ENCODE measurements at regions not wholly inside any gene's neighbourhood (a gene's known extent, or its start where the extent isn't known, plus 50 kb on each side); places are given as distances from the start of the nearest gene placed in this dataset.

DNA sequence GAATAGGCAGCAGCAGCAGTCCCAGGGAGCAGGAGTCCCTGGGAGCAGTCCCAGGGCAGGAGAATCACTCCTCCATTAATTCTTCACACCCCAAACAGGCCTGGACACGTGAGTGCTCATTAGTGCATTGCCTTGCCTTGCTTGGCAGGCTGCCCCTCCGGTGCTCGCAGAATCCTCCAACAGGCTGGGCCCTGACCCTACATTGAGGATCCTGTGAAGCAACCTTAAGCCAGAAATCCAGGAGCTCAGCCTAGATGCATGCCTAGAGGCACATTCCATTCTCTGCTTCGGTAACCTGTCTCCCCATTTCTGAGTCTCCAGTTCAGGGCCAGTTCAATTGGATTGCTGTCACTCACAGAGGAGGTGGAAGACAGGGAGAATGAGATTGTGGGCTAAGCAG, 97.4 kb upstream of the LRATD1 start:
- H3K27ac ChIP-seq = no peak overlapping the region
- no peak overlapping the region for H3K4me2 ChIP-seq
- H3K9me3 ChIP-seq = 0 out of 3 replicates have a peak, but pooled peaks cover 5% of the 10 kb centered on the region
- TF ChIP-seq SMC3 (IDR thresholded peaks at IDR 0.05) (no peak), HOXB13 (CRISPR knock-in tag; IDR thresholded peaks at IDR 0.05; ENCODE audit: low read depth) (no peak), ZFP36 (IDR thresholded peaks at IDR 0.05; ENCODE audit: borderline replicate concordance, partially characterized antibody) (no peak), GATA3 (IDR thresholded peaks at IDR 0.05; ENCODE audit: borderline replicate concordance) (no peak), HDAC2 (IDR thresholded peaks at IDR 0.05) (no peak), EHF (CRISPR knock-in tag; IDR thresholded peaks at IDR 0.05) (no peak), FOSB (CRISPR knock-in tag; IDR thresholded peaks at IDR 0.05) (no peak), NR3C1 (IDR thresholded peaks at IDR 0.05) (no peak), KDM1A (IDR thresholded peaks at IDR 0.05; ENCODE audit: low read depth) (no peak), CBX8 (IDR thresholded peaks at IDR 0.05) (no peak), FOSL2 (IDR thresholded peaks at IDR 0.05) (no peak), FOSL2 (CRISPR knock-in tag; IDR thresholded peaks at IDR 0.05) (no peak), NFE2L2 (conservative IDR thresholded peaks at IDR 0.05; ENCODE audit: low read length) (no peak), MYC (IDR thresholded peaks at IDR 0.05; ENCODE audit: borderline replicate concordance, low read length) (no peak), PHF8 (IDR thresholded peaks at IDR 0.05; ENCODE audit: borderline replicate concordance, low read depth) (no peak), RNF2 (IDR thresholded peaks at IDR 0.05; ENCODE audit: borderline replicate concordance, low read depth) (no peak)
- TF ChIP-seq, protein P1, sequence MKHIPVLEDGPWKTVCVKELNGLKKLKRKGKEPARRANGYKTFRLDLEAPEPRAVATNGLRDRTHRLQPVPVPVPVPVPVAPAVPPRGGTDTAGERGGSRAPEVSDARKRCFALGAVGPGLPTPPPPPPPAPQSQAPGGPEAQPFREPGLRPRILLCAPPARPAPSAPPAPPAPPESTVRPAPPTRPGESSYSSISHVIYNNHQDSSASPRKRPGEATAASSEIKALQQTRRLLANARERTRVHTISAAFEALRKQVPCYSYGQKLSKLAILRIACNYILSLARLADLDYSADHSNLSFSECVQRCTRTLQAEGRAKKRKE (CRISPR knock-in tag; IDR thresholded peaks at IDR 0.05; ENCODE audit: low read depth) = no peak
- TF ChIP-seq, protein P2, sequence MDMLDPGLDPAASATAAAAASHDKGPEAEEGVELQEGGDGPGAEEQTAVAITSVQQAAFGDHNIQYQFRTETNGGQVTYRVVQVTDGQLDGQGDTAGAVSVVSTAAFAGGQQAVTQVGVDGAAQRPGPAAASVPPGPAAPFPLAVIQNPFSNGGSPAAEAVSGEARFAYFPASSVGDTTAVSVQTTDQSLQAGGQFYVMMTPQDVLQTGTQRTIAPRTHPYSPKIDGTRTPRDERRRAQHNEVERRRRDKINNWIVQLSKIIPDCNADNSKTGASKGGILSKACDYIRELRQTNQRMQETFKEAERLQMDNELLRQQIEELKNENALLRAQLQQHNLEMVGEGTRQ (IDR thresholded peaks at IDR 0.05) = no peak
- TF ChIP-seq, protein P3, sequence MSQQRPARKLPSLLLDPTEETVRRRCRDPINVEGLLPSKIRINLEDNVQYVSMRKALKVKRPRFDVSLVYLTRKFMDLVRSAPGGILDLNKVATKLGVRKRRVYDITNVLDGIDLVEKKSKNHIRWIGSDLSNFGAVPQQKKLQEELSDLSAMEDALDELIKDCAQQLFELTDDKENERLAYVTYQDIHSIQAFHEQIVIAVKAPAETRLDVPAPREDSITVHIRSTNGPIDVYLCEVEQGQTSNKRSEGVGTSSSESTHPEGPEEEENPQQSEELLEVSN (IDR thresholded peaks at IDR 0.05; ENCODE audit: borderline replicate concordance, low read depth) = no peak
- no peak for FAIRE-seq
- ChIA-PET POLR2A (no interaction called here), CTCF (no interaction called here)
- ATAC-seq = no peak
- WGBS (ENCODE audit: missing lambda C conversion rate) = 0% methylated on average over 4 of the region's 4 CpGs
- DNase-seq (ENCODE audit: low read depth in 1 of 2, low spot score in 1 of 2) = no peak
- H3K4me1 ChIP-seq = no peaks in the 10 kb centered on the region
- H3K4me3 ChIP-seq = no peak overlapping the region

DNA sequence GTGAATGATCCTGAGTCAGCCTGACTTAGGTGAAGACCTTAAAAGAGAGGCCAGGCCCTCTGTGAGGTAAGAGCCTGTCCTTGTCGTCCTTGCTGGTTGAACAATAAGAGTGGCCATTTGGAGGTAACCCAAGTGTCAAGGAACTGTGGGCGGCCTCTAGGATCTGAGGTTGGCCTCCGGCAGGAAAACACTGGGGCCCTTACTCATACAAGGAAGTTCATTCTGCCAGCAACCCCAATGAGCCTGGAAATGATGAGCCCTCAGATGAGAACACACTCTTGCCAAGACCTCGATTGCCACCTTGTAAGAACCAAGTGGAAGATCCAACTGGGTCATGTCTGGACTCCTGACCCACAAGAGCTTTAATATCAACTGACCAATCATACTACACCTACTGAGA, 95.5 kb upstream of the LRATD1 start:
- no peaks in the 10 kb centered on the region for H3K4me1 ChIP-seq
- POLR2A ChIA-PET = no interaction called here
- H3K9me3 ChIP-seq = 0 out of 3 replicates have a peak, but pooled peaks cover 5% of the 10 kb centered on the region
- CTCF ChIA-PET = no interaction called here
- 21% methylated on average over 4 of the region's 4 CpGs for WGBS (ENCODE audit: missing lambda C conversion rate)
- H3K4me3 ChIP-seq = no peak overlapping the region
- no peak overlapping the region for H3K4me2 ChIP-seq
- DNase-seq (ENCODE audit: low read depth in 1 of 2, low spot score in 1 of 2) (no peak), FAIRE-seq (no peak), ATAC-seq (no peak)
- H3K27ac ChIP-seq = no peak overlapping the region
- no peak for TF ChIP-seq MAFK (IDR thresholded peaks at IDR 0.05; ENCODE audit: partially characterized antibody)
- TF ChIP-seq ZC3H11A (IDR thresholded peaks at IDR 0.05) = no peak
- no peak for TF ChIP-seq SMC3 (IDR thresholded peaks at IDR 0.05)
- no peak for TF ChIP-seq SREBF2 (IDR thresholded peaks at IDR 0.05)
- TF ChIP-seq POLR2AphosphoS2 (conservative IDR thresholded peaks at IDR 0.05; ENCODE audit: low read length) = no peak
- TF ChIP-seq CBX2 (IDR thresholded peaks at IDR 0.05; ENCODE audit: borderline replicate concordance, low read depth) = no peak
- TF ChIP-seq MYC (IDR thresholded peaks at IDR 0.05; ENCODE audit: borderline replicate concordance, low read length) = no peak
- TF ChIP-seq, protein P4, sequence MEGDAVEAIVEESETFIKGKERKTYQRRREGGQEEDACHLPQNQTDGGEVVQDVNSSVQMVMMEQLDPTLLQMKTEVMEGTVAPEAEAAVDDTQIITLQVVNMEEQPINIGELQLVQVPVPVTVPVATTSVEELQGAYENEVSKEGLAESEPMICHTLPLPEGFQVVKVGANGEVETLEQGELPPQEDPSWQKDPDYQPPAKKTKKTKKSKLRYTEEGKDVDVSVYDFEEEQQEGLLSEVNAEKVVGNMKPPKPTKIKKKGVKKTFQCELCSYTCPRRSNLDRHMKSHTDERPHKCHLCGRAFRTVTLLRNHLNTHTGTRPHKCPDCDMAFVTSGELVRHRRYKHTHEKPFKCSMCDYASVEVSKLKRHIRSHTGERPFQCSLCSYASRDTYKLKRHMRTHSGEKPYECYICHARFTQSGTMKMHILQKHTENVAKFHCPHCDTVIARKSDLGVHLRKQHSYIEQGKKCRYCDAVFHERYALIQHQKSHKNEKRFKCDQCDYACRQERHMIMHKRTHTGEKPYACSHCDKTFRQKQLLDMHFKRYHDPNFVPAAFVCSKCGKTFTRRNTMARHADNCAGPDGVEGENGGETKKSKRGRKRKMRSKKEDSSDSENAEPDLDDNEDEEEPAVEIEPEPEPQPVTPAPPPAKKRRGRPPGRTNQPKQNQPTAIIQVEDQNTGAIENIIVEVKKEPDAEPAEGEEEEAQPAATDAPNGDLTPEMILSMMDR (IDR thresholded peaks at IDR 0.05) = no peak
- no peak for TF ChIP-seq NPAS2 (CRISPR knock-in tag; IDR thresholded peaks at IDR 0.05; ENCODE audit: borderline replicate concordance)
- no peak for TF ChIP-seq RCOR1 (IDR thresholded peaks at IDR 0.05; ENCODE audit: low read depth, low read length)
- TF ChIP-seq CHD4 (IDR thresholded peaks at IDR 0.05; ENCODE audit: borderline replicate concordance) = no peak
- TF ChIP-seq, protein P5, sequence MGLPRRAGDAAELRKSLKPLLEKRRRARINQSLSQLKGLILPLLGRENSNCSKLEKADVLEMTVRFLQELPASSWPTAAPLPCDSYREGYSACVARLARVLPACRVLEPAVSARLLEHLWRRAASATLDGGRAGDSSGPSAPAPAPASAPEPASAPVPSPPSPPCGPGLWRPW (IDR thresholded peaks at IDR 0.05) = no peak
- TF ChIP-seq EHMT2 (IDR thresholded peaks at IDR 0.05; ENCODE audit: low read depth) = no peak
- no peak for TF ChIP-seq POLR2A (IDR thresholded peaks at IDR 0.05; ENCODE audit: low read length)

Data from A549 (cell line).